22Rv1 (cell line): ENCODE measurements at regions not wholly inside any gene's neighbourhood (a gene's known extent, or its start where the extent isn't known, plus 50 kb on each side); places are given as distances from the start of the nearest gene placed in this dataset.

Source experiments
- H3K27ac ChIP-seq: fragments of 450-650 bp; 2 replicates; pipeline ENCODE4 v1.5.1; 2017
- CTCF ChIP-seq: fragments of 450-650 bp; IDR thresholded peaks from 2 replicates; pipeline ENCODE4 v1.5.1; 2017; ENCODE audit warnings: mild to moderate bottlenecking
- ZFX ChIP-seq: fragments of 450-650 bp; IDR thresholded peaks from 2 replicates; pipeline ENCODE4 v1.6.1; 2017; ENCODE audit warnings: antibody characterized with exemption, borderline replicate concordance

GRCh38 chr12:84658877-84659276 is 253.7 kb downstream of the SLC6A15 start:
- H3K27ac ChIP-seq, result no peak overlapping the region
- TF ChIP-seq ZFX (no peak), CTCF (no peak)

- TF ChIP-seq CTCF, result no peak
- TF ChIP-seq ZFX, result no peak
- no peak overlapping the region for H3K27ac ChIP-seq
Observed at GRCh38 chr12:84656705-84657104, 255.9 kb downstream of the SLC6A15 start.

- TF ChIP-seq CTCF, result no peak
- no peak for TF ChIP-seq ZFX
- H3K27ac ChIP-seq, result no peak overlapping the region
Observed at GRCh38 chr12:84653482-84653881, 259.1 kb downstream of the SLC6A15 start.

GRCh38 chr12:84648425-84648824 is 264.2 kb downstream of the SLC6A15 start:
- TF ChIP-seq CTCF (no peak), ZFX (no peak)
- H3K27ac ChIP-seq, result no peak overlapping the region

GRCh38 chr12:84644908-84645307 is 267.7 kb downstream of the SLC6A15 start:
- H3K27ac ChIP-seq, result no peak overlapping the region
- TF ChIP-seq CTCF (no peak), ZFX (no peak)

GRCh38 chr12:84643993-84644392 is 268.6 kb downstream of the SLC6A15 start:
- TF ChIP-seq ZFX, result no peak
- no peak overlapping the region for H3K27ac ChIP-seq

GRCh38 chr12:84641940-84642545 is 270.6 kb downstream of the SLC6A15 start:
- TF ChIP-seq CTCF, result no peak
- no peak for TF ChIP-seq ZFX

GRCh38 chr12:84638811-84639368 is 273.7 kb downstream of the SLC6A15 start:
- no peak overlapping the region for H3K27ac ChIP-seq

More at GRCh38 chr12:84641940-84642545, 270.6 kb downstream of the SLC6A15 start:
- H3K27ac ChIP-seq, result no peak overlapping the region

More at GRCh38 chr12:84638811-84639368, 273.7 kb downstream of the SLC6A15 start:
- no peak for TF ChIP-seq CTCF
